CD4-positive, alpha-beta T cell treated with Interleukin-1 beta for 1 hour (primary cell): ENCODE measurements at regions not wholly inside any gene's neighbourhood (a gene's known extent, or its start where the extent isn't known, plus 50 kb on each side); places are given as distances from the start of the nearest gene placed in this dataset.
A peak's percentile ranks its signal among the peaks of the same experiment; 100 is the strongest.

Experiments used
- DNase-seq, 2 donors: peaks; one replicate each; pipeline ENCODE4 v3.0.0-alpha.2; 2020 to 2022

DNA sequence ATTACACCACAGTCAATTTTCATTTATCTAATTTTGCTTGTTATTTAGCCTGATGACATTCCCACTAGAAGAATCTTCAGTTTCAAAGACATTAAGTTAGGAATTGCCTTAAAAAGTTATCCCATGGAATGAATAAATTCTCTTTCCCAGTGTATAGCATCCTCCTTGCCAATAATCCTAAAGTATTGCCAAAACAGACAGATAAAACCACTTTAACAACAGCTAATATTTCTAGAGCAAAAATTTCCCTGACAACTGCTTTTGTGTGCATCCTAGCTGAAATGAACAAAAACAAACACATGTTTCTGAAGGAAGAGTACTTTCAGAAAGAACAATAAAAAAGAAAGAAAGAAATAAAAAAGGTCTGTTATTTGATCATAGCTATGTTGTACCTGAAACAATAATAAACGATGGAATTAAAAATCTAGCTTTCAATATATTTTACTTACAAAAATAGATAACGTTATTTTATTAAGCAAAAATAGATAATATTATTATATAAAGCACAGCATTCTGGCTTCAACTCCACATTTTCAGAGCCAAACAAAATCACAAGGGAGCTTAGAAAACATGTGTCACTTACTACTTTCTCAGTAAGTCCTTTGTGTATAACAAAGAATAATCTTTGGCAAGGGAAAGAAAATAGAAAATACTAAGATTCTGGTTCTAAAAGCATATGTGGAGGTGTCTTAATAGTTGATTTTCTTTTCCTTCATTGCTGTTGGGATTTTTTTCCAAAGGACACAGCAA lies 939.0 kb upstream of the CRIM1 start:
- no peak for DNase-seq

DNA sequence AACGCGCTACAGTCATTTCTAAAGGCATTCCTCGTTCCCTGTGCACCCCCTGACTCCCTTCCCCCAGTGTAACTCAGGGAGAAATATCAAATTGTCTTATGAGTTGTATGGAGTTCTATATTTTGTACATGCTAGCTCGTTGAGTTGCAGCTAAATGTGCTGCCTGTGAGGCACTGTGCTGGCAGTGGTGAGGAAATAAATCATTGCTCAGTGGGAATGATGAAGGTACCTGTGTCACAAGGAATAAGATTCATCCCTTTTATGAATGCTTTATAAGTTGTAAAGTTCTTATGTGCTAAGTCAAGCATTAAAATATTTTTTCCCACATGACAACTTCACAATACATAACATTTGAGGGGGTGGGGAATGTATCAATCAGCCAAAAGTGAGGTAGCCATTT lies 939.6 kb upstream of the CRIM1 start:
- DNase-seq: no peak

DNA sequence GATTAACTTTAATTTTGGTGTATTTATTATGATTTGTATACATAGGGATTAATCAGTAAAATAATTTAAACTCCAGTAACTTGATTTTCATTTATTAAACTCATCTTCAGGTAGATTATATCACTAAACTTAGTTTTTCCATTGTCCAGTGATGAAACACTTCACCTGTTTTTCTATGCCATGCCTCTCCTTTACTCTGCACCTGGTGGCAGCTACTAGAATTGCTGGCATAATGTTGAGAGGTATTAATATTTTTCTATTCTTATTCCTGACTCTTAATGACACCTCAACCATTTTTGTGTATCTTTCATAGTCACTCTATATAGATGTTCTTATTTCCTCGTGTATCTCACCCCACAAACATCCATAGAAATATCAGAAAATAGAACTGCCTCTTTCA lies 940.3 kb upstream of the CRIM1 start:
- no peak for DNase-seq

DNA sequence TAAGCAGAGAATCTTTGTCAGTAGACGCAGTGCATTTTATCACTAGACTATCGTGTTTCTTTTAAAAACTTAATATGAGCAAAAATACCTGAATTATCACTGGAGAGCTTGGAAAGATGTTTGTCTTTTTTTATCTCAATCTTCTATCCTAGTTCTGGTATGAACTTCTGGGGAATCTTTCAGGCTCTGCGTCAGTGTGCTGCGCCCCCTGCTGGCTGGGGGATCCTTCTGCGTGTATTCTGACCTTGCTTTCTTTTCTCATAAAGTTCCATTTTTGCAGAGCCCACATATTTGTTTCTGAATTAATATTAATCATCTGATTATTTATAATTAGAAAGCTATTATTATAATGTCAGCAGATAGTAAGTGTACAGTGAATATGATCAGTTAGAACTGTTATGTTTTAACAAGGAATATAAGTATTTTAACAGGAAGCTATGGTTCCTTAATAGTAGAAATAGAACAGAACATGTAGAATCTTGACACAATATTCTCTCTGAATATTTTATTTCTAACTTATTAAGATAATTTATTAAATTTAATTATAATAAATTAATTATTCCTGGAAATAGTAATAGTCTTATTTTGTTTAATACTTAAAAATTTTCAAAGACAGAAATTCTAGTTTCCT lies 945.0 kb upstream of the CRIM1 start:
- peak in 1 of 2 donors; percentile 13 for DNase-seq

DNA sequence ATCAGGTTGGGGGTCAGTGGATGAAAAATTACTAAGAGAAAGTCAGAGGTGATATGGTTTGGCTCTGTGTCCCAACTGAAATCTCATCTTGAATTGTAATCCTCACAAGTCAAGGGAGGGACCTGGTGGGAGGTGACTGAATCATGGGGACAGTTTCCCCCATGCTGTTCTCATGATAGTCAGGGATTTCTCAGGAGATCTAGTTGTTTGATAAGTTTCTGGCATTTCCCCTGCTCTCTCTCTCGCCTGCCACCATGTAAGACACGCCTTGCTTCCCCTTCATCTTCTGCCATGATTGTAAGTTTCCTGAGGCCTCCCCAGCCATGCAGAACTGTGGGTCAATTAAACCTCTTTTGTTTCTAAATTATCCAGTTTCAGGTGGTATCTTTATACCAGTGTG lies 945.8 kb upstream of the CRIM1 start:
- DNase-seq: no peak

DNA sequence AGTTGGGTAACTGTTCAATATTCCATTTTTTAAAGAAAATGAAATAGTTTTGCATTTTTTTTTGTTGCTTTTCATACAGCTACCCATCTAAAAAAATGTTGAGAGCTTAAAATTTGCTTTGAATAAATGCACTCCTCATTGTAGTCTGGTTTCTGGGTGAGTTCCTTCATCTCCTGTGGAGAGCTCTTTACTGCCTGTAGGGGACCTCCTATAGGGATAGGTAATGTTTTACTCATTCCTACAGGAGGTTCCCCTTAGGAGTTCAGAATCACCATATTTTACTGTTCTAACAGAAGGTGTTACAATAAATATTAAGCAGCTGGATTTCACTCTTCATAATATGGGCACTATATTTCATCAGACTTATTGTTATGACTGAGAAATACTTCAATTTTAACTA lies 947.3 kb upstream of the CRIM1 start:
- no peak for DNase-seq

DNA sequence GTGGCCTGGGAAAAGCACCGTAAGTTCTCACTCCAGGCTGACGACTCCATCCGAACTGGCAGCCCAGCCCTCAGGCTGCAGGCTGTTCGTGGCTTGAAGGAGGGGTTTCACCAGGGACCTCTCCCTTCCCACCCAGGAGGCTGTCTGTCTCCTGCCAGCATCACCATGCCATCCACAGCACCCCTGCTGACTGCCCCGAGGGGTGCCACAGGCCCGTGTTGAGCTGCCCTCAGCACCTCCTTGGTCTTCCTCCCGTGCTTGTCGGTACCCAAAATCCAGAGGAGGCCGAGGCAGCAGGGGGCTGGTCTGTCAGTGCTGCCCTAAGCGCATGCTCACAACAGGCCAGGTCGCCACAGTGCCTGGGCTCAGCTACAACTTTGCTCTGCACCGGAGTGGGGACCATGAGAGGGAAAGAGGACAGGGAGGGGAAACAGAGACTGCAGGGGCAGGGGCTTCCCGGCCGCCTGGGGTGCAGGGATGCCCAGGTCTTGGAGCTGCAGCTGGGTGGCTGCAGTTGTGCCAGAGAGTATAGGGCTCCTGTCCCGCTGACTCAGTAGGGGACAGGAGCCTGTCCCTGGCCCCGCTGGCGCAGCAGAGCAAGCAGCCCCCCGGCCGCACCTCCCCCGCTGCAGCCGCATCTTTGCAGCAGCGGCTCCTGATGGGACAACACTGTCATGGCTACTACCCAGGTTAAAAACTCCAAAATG lies 963.7 kb upstream of the CRIM1 start:
- DNase-seq: no peak

DNA sequence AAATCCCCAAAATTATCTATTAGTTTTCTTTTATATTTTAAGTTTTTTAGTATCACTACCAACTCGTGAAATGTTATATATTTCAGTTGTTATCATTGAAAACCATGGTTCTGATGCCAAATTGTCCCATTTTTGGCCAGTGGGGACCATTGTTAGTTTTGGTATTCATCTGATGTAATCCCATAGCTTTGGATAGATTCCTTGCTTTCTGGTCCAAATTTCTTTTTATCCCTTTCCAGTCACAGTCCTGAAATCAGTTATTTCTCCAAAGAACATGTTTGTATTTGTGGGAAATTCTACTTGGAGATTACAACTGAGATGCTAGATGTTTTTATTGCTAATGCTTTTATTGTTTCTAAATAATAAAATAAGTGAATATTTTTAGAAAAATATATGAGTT lies 976.8 kb upstream of the CRIM1 start:
- DNase-seq: no peak

DNA sequence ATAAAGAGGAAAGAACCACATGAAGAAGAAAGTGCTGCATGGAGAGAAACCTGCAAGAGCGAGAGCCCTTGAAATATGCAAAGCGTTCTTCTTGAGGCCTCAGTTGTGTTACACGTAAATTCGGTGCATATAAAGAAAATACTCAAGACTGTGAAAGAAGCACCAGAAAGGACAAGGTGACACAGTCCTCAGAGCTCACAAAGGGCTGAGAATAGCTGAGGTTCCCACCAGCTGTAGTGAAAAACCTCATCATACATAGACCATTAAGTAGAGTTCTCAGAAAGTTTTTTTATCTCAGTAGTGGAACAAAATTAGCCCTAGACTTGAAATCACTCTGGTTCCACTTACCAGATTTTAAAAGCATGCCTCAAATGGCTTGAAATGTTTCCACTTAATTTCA lies 980.7 kb upstream of the CRIM1 start:
- no peak for DNase-seq

DNA sequence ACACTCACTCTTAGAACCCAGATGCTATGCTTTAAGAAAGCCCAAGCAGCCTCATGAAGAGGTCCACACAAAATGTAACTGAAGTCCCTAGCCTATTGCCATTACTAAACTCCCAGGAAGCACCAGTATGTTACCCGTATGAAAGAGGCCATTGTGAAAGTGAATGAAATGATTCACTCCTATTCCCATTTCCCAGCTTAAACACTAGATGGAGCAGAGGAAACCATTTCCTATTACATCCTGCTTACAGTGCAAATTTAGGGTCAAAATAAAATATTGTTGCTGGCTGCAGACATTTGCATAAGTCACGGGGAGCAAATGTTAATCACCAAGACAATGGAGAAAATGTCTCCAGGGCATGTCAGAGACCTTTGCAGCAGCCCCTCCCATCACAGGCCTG lies 989.7 kb upstream of the CRIM1 start:
- DNase-seq: no peak

DNA sequence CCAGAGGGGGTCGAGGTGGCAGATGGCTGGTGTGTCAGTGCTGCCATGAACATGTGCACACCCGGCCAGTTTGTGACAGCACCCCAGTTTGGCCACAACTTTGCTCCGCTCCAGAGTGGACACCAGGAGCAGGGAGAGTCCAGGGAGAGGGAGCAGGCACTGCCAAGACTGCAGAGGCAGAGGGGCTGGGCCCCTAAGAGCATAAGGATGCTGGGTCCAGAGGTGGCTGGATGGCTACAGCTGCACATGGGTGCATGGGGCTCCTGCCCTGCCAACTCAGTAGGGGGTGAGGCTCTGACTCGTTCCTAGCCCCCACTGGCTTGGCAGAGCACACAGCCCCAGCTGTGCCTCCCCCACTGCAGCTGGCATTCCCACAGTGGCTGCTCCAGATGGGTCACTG lies 999.2 kb upstream of the CRIM1 start:
- DNase-seq: no peak

DNA sequence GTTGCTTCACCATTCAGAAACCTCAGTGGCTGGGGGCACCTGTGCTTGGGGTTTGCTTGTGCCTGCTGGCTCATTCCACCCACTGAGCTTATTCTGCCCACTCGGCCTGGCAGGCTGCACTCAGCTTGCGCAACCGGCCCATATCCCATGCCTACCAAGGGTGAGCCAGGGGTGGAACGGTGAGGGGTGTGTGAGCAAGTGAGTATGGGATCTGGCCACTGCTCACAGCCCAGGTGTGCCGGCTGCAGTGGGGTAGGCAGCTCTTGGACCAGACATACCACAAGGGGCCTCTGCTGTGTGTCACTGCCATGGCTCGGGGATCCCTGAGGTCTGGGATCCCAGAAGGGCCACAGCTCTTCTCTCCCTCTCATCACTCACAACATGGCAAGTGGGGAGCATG lies 1000.5 kb upstream of the CRIM1 start:
- DNase-seq: no peak

DNA sequence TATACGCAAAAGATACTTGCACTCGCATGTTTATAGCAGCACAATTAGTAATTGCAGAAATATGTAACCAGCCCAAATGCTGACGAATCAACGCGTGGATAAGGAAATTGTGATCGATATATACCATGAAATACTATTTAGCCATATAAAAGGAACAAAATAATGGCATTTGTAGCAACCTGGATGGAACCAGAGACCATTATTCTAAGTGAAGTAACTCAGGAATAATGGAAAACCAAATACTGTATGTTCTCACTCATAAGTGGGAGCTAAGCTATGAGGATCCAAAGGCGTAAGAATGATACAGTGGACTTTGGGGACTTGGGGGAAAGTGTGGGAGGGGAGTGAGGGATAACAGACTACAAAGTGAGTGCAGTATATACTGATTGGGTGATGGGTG lies 1008.0 kb upstream of the CRIM1 start:
- no peak for DNase-seq

DNA sequence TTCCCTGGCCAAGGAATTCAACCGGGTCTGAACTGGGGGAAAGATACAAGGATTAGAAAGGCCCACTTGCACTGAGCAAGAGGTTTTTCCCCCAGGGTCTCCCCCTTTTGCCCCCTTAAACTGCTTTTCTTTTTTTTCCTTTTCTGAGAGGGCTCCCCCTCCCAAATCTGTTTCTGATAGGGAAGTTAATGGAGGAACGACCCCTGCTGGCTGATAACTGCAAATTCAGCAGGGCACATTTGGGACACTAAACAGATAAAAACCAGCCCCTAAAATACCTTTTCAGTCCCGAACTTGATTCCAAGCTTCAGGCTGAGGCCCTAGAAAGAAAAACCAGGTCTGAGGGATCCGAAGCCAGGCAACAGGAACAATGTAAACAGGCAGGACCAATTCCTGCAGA lies 1012.4 kb upstream of the CRIM1 start:
- DNase-seq: no peak

DNA sequence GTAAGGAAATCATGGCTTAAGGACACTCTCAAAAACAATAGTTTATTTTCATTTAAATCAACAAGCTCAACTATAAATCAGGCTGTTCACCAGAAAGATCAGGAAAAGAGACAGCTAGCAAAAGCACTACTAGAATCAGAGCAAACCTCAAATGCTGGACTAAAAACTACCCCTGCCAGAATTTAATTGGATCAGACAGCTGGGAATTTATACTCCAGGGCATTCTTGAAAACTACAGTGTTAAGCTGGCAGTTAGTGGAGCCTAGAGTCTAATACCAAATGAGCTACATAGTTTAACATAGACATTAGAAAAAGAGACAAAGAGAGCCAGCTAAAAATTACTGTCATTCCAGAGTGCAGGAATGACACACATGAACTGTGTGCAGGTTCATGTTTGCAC lies 1016.4 kb upstream of the CRIM1 start:
- no peak for DNase-seq

DNA sequence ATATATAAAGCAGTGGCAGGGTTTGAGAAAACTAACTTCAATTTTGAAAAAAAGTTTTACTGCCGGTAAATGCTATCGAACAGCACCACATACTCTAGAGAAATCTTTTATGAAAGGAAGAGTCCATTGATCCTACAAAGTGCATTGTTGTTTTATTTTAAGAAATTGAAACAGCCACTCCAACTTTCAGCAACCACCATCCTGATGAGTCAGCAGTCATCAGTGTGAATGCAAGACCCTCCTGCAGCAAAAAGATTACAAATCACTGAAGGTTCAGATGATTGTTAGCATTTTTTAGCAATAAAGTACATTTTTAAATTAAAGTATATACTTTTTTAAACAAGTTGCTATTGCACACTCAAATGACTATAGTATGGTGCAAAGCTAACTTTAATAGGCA lies 1017.7 kb upstream of the CRIM1 start:
- DNase-seq: no peak

DNA sequence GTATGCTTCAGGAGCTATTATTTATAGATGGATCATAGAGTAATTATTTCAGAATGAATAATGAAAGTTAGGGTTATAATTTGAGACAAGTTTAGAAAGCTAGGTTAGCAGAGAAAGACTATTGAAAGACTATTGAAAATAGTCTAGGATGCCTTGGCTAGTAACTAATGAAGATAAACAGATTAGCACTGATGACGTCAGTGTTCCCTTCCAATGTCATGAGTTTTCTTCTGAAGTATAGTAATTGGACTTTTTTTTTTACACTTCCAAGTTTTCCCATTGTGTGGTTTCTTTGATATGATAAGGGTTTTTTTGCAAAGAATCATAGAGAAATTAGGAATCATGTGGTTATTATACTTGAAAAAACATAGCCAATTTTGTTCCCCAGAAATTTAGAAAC lies 1041.5 kb upstream of the CRIM1 start:
- DNase-seq: no peak

DNA sequence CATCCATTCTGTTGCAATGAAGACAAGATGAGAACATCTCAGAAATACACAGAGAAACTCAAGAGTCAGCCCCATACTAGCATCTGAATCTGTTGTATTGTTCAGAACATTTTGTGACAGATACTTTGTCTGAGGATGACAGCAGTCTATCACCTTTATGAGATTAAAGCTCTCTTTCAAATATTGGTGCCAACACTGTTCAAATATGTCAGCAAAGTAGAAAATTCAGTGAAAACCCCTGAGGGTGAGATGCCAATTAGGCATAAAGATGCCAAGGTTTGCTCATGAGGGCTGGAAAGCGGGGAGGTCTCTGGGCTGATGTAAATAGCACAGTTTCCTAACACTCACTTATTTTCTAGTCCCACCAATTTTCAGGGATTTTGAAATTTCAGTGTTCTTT lies 1054.2 kb upstream of the CRIM1 start:
- no peak for DNase-seq

DNA sequence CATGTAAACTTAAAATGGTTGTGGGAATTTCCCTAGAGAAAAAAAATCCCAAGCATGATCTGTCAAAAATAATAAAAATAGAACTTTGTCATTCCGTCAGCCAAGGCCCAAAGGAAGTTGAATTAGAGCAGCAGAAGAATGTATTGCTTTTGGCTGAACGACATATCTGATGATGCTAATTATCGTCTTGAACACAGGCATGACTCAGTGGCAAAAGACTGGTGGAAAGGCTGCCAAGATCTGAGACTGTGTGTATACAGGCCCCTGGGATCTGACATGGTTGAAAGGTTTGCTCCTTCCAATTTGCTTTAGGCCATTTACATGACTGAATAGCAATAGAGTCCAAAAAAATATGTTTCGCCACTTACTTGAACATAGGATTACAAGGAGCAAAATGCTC lies 1057.1 kb upstream of the CRIM1 start:
- no peak for DNase-seq

DNA sequence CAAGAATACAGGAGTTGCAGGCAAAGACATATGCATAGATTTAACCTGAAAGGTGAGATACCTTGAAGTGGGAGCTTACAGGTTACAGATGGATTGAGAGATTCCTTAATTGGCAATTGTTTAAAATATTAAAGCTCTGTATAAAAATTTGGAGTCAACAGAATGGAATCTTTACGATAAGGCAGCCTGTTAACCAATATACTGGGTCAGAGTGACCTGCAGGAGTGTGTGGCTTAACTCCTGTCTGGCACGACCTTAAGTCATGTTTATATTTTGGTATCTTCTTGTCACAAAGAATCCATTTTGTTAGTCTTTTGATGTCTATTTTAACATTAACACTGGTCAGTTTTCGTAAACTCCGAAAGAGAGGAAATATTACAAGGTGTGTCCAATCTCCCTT lies 1058.2 kb upstream of the CRIM1 start:
- no peak for DNase-seq

DNA sequence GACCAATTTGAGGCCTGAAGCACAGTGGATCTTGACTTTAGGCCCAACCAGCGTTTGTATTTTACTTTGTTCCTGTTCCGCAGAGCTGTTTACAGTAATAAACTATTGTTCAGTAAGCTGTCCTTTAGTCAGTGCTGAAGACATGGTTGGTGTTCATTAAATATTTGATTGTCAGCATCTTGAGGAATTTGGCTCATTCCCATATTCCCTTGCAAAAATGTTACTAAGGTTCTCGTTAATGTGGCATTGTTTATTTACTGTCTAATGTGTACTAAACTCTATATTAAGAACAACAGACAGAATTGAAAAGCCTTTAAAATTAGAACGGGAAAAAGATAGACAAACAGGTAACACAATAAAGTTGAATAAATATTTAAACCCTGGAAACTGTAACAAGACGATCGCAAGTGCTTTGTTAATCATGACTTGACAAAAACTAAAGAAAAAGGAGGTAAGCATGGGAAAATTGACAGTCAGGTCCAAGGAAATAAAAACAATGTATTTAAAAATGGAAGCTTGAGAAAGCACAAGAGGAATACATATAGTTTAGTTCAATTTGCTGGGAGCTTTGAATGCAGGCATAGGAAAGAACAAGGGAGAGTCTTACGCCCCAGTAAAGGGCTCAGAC lies 1060.8 kb upstream of the CRIM1 start:
- DNase-seq: no peak

DNA sequence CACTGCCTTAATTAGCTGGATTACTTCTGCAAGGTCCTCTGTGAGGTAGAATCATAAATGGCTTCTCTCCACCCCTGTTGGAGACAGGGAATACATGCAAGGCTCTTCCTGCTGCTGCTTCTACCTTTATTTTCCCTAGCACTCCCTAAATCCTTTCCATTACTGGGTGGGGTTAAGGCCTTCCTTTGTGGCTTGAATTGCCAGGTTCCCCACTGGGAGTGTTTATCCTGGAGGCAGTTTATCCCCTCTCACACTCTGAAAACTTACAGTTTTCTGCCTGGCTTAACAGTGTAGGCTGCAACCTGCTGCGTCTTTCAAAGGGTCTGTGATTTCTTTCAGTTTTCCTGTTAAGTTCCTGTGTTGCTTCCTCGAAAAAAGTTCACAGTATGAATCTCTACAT lies 1062.3 kb upstream of the CRIM1 start:
- DNase-seq: no peak

DNA sequence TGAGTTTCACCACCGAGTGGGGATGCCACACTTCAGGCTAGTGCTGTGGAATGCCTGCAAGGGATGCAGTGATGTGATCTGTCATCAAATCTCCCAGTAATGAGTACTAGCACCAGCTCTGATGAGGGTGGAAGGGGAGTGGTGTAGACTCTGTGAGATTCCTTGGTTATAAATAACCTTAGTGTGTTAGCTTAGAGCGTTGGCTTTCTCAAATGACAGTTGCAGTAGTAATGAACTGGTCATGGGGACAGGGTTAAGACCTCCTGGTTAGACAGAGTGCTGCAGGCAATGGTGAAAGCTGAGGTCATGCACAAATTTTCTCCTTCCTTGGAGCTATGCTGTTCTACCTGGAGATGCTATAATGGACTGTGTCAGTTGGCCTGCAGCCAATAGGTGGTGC lies 1063.4 kb upstream of the CRIM1 start:
- no peak for DNase-seq

DNA sequence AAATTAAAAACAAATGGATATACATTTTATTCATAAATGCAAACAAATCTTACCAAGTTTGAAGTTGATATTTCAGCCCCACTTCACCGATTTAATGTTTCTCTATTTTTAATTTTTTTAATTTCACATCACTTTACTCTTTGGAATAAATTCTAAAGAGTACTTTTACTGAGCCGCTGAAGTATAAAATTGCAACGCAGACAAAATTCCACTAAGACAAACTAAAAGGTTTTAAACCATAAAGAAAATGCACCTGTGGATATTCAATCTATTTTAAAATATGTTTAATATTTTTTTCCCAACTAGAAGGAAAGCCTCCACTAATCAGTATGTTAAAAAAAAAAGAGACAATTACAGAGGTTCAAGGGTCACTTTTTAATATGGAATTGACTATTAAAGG lies 1073.9 kb upstream of the CRIM1 start:
- DNase-seq: no peak
